Keratinocyte (primary cell): ENCODE measurements at regions not wholly inside any gene's neighbourhood (a gene's known extent, or its start where the extent isn't known, plus 50 kb on each side); places are given as distances from the start of the nearest gene placed in this dataset.

Source experiments
- DNase-seq: peaks from one replicate; pipeline ENCODE4 v3.0.0-alpha.2; 2011; ENCODE audit warnings: low read depth, missing footprints, low spot score
- FAIRE-seq: peaks from 2 replicates; lab custom pipeline; 2011; peaks lifted over from hg19 to GRCh38; lab: Jason Lieb, UNC
- H2AFZ ChIP-seq: 2 replicates; pipeline ENCODE4 v1.6.0; 2012; ENCODE audit warnings: low read length, control low read depth, inconsistent platforms; ENCODE audit not compliant: control insufficient read depth
- H3K27ac ChIP-seq: 2 replicates; pipeline ENCODE4 v1.5.1; 2011; ENCODE audit warnings: low read length; ENCODE audit not compliant: control insufficient read depth, insufficient read depth
- H3K27me3 ChIP-seq: 3 replicates; pipeline ENCODE4 v1.6.0; 2011; ENCODE audit warnings: low read length; ENCODE audit not compliant: control insufficient read depth, insufficient read depth; ENCODE audit errors: extremely low read depth
- H3K36me3 ChIP-seq, 2 experiments: 2 replicates in 1 of 2; 3 replicates in 1 of 2; pipeline ENCODE4 v1.5.1; 2011; ENCODE audit warnings: low read length in 2 of 2, mild to moderate bottlenecking in 1 of 2; ENCODE audit not compliant: control insufficient read depth in 2 of 2, insufficient read depth in 2 of 2; ENCODE audit errors: extremely low read depth in 1 of 2
- H3K4me1 ChIP-seq: 3 replicates; pipeline ENCODE4 v1.5.1; 2011; ENCODE audit warnings: low read length; ENCODE audit not compliant: control insufficient read depth, insufficient read depth; ENCODE audit errors: extremely low read depth
- H3K4me2 ChIP-seq: 3 replicates; pipeline ENCODE4 v1.6.0; 2011; ENCODE audit warnings: low read depth, low read length; ENCODE audit not compliant: control insufficient read depth, insufficient read depth; ENCODE audit errors: extremely low read depth
- H3K4me3 ChIP-seq, 3 experiments: fragments of 200-600 bp in 1 of 3; sonication (generic) in 1 of 3; 2 replicates in 2 of 3; 3 replicates in 1 of 3; pipeline ENCODE4 v1.5.1; 2011 to 2016; ENCODE audit warnings: low read length in 3 of 3, mild to moderate bottlenecking in 3 of 3, control low read depth in 2 of 3, inconsistent platforms in 1 of 3, low read depth in 1 of 3, mixed read lengths in 1 of 3, mixed run types in 1 of 3, moderate library complexity in 1 of 3; ENCODE audit not compliant: control insufficient read depth in 2 of 3, insufficient read depth in 2 of 3; ENCODE audit errors: extremely low read depth in 1 of 3
- H3K79me2 ChIP-seq: 2 replicates; pipeline ENCODE4 v1.6.0; 2012; ENCODE audit warnings: low read length; ENCODE audit not compliant: control insufficient read depth, insufficient read depth
- H3K9ac ChIP-seq: 3 replicates; pipeline ENCODE4 v1.6.0; 2011; ENCODE audit warnings: low read length; ENCODE audit not compliant: control insufficient read depth, insufficient read depth; ENCODE audit errors: extremely low read depth
- H3K9me1 ChIP-seq: 3 replicates; pipeline ENCODE4 v1.6.0; 2011; ENCODE audit warnings: low read length; ENCODE audit not compliant: control insufficient read depth, insufficient read depth; ENCODE audit errors: extremely low read depth
- H3K9me3 ChIP-seq: 2 replicates; pipeline ENCODE4 v1.5.1; 2012; ENCODE audit warnings: low read depth, low read length; ENCODE audit not compliant: control insufficient read depth
- H4K20me1 ChIP-seq: 3 replicates; pipeline ENCODE4 v1.6.0; 2011; ENCODE audit warnings: low read length; ENCODE audit not compliant: control insufficient read depth, insufficient read depth; ENCODE audit errors: extremely low read depth
- CTCF ChIP-seq, 3 experiments: IDR thresholded peaks in 1 of 3; conservative IDR thresholded peaks in 1 of 3; optimal IDR thresholded peaks in 1 of 3; 2 replicates in 2 of 3; 3 replicates in 1 of 3; pipeline versions ENCODE3 to v1.5.1; 2011; ENCODE audit warnings: low read length in 3 of 3, mild to moderate bottlenecking in 3 of 3, moderate library complexity in 2 of 3, control low read depth in 1 of 3, inconsistent platforms in 1 of 3; ENCODE audit not compliant: insufficient read depth in 2 of 3; ENCODE audit errors: extremely low read depth in 1 of 3
- EZH2 ChIP-seq: IDR thresholded peaks from one replicate; pipeline ENCODE4 v1.6.1; 2012; ENCODE audit warnings: inconsistent platforms, mild to moderate bottlenecking, low read length, moderate library complexity
- dilution Hi-C: fragments of 300-500 bp; cut with MboI; formaldehyde crosslinking; loops from one replicate; pipeline ENCODE4 v1.7.0; 2020; ENCODE audit warnings: low sequenced_read_pairs; ENCODE audit not compliant: extremely low pct_ligation_motif_present

GRCh38 chr2:58448845-58449244, 207.7 kb upstream of the FANCL start:
- Histone ChIP-seq H3K9ac (no peak overlapping the region), H3K36me3 (no peaks in the 10 kb centered on the region), H3K79me2 (no peaks in the 10 kb centered on the region), H3K4me2 (no peak overlapping the region), H3K4me1 (peaks cover 8% of the 10 kb centered on the region), H3K27me3 (no peaks in the 10 kb centered on the region), H3K4me3 (no peak overlapping the region), H3K9me3 (no peaks in the 10 kb centered on the region), H3K9me1 (no peaks in the 10 kb centered on the region), H2AFZ (no peak overlapping the region), H4K20me1 (no peaks in the 10 kb centered on the region), H3K27ac (no peak overlapping the region)
- no peak for TF ChIP-seq CTCF (optimal IDR thresholded peaks at IDR 0.05 in 1 of 3, IDR thresholded peaks at IDR 0.05 in 1 of 3, conservative IDR thresholded peaks at IDR 0.05 in 1 of 3; ENCODE audit: extremely low read depth in 1 of 3, insufficient read depth in 2 of 3, low read length in 3 of 3)
- no peak for TF ChIP-seq EZH2
- dilution Hi-C loops = no loop called here
- DNase-seq (no peak), FAIRE-seq (no peak)

- H3K27me3 ChIP-seq = no peaks in the 10 kb centered on the region
- H3K9ac ChIP-seq = no peak overlapping the region
- no peak for DNase-seq
- H3K9me3 ChIP-seq = no peaks in the 10 kb centered on the region
- peak overlapping the region; percentile 72 for H3K4me2 ChIP-seq
- H3K27ac ChIP-seq = no peak overlapping the region
- peak; percentile 56 for FAIRE-seq
- no peaks in the 10 kb centered on the region for H3K79me2 ChIP-seq
- TF ChIP-seq EZH2 (no peak), CTCF (optimal IDR thresholded peaks at IDR 0.05 in 1 of 3, IDR thresholded peaks at IDR 0.05 in 1 of 3, conservative IDR thresholded peaks at IDR 0.05 in 1 of 3; ENCODE audit: extremely low read depth in 1 of 3, insufficient read depth in 2 of 3, low read length in 3 of 3) (peak; percentile 49 to 80 (median 68))
- H3K4me1 ChIP-seq = peaks cover 8% of the 10 kb centered on the region
- H3K9me1 ChIP-seq = no peaks in the 10 kb centered on the region
- dilution Hi-C loops = no loop called here
- no peaks in the 10 kb centered on the region for H3K36me3 ChIP-seq
- H4K20me1 ChIP-seq = no peaks in the 10 kb centered on the region
- peak overlapping the region; percentile 34 for H2AFZ ChIP-seq
- peak overlapping the region in 1 of 3 experiments; percentile 13 for H3K4me3 ChIP-seq
These were observed 207.0 kb upstream of the FANCL start for GRCh38 chr2:58448065-58448507.
